ENCODE measurements at regions not wholly inside any gene's neighbourhood (a gene's known extent, or its start where the extent isn't known, plus 50 kb on each side); places are given as distances from the start of the nearest gene placed in this dataset.

- H3K4me1 Mint-ChIP-seq: no peaks in the 10 kb centered on the region
- H3K9me3 Mint-ChIP-seq: peaks cover 0 to 4% of the 10 kb centered on the region in 2 donors
- H3K27ac Mint-ChIP-seq: no peak overlapping the region
- TF ChIP-seq CTCF (IDR thresholded peaks at IDR 0.05): no peak
- H3K36me3 Mint-ChIP-seq: no peaks in the 10 kb centered on the region
- no peak overlapping the region for H3K4me3 Mint-ChIP-seq
- H3K27me3 Mint-ChIP-seq (ENCODE audit: low read depth in 2 of 2): peaks cover 20 to 28% of the 10 kb centered on the region in 2 donors
- WGBS (ENCODE audit: insufficient coverage): 92% methylated on average over 3 of the region's 3 CpGs
- Histone ChIP-seq H3K4me3 (ENCODE audit: low read length) (no peak overlapping the region), H3K9me3 (ENCODE audit: control insufficient read depth, insufficient read depth, low read length) (no peaks in the 10 kb centered on the region), H3K36me3 (ENCODE audit: control insufficient read depth, insufficient read depth, low read length) (no peaks in the 10 kb centered on the region), H3K27ac (ENCODE audit: low read length) (no peak overlapping the region), H3K4me1 (ENCODE audit: control insufficient read depth, insufficient read depth, low read length) (no peaks in the 10 kb centered on the region), H3K27me3 (ENCODE audit: control insufficient read depth, insufficient read depth, low read length) (no peaks in the 10 kb centered on the region)
- intact Hi-C loops (cut with micrococcal nuclease): no loop called here
- ATAC-seq (no peak), DNase-seq (no peak)
Measured at GRCh38 chr2:206220997-206221396, 53.5 kb upstream of the ZDBF2 start.
